IPS DF 6.9 (cell line): ENCODE measurements at regions not wholly inside any gene's neighbourhood (a gene's known extent, or its start where the extent isn't known, plus 50 kb on each side); places are given as distances from the start of the nearest gene placed in this dataset.

Experiments used
- DNase-seq: peaks from one replicate; pipeline ENCODE4 v3.0.0-alpha.2; 2013; ENCODE audit warnings: low read depth, low spot score
- H3K27ac ChIP-seq: one replicate; pipeline ENCODE4 v1.5.1; 2013; ENCODE audit warnings: low read length, control low read depth
- H3K27me3 ChIP-seq: 2 replicates; pipeline ENCODE4 v1.6.1; 2013; ENCODE audit warnings: mild to moderate bottlenecking, low read length; ENCODE audit not compliant: control insufficient read depth, insufficient read depth
- H3K36me3 ChIP-seq: 2 replicates; pipeline ENCODE4 v1.6.1; 2013; ENCODE audit warnings: low read length; ENCODE audit not compliant: control insufficient read depth, insufficient read depth
- H3K4me1 ChIP-seq: 2 replicates; pipeline ENCODE4 v1.6.1; 2013; ENCODE audit warnings: low read length; ENCODE audit not compliant: control insufficient read depth, insufficient read depth
- H3K4me3 ChIP-seq: 2 replicates; pipeline ENCODE4 v1.5.1; 2013; ENCODE audit warnings: mild to moderate bottlenecking, low read length
- H3K9me3 ChIP-seq: 2 replicates; pipeline ENCODE4 v1.6.1; 2013; ENCODE audit warnings: low read length, inconsistent platforms; ENCODE audit not compliant: control insufficient read depth, insufficient read depth
- WGBS: extraction: QIAGEN DNeasy Blood & Tissue Kit; methylation state at CpG from one replicate; pipeline ENCODE4 v1.1.7; 2013; ENCODE audit warnings: mixed read lengths, missing lambda C conversion rate; ENCODE audit not compliant: insufficient read length, insufficient coverage; 5-methylcytosine and 5-hydroxymethylcytosine counted together

- no peaks in the 10 kb centered on the region for H3K9me3 ChIP-seq
- no peaks in the 10 kb centered on the region for H3K4me1 ChIP-seq
- no peak for DNase-seq
- no peaks in the 10 kb centered on the region for H3K36me3 ChIP-seq
- no peak overlapping the region for H3K27ac ChIP-seq
- H3K4me3 ChIP-seq: no peak overlapping the region
- no peaks in the 10 kb centered on the region for H3K27me3 ChIP-seq
Measured at GRCh38 chr14:42187846-42188245, 581.2 kb downstream of the LRFN5 start.

- DNase-seq: no peak
- Histone ChIP-seq H3K4me1 (no peaks in the 10 kb centered on the region), H3K27ac (no peak overlapping the region), H3K4me3 (no peak overlapping the region), H3K36me3 (no peaks in the 10 kb centered on the region), H3K9me3 (no peaks in the 10 kb centered on the region), H3K27me3 (no peaks in the 10 kb centered on the region)
- WGBS: no CpG with 5 or more reads among the region's 2 CpGs
Measured at GRCh38 chr14:42185718-42186117, 579.0 kb downstream of the LRFN5 start.

GRCh38 chr14:42174357-42174756 lies 567.7 kb downstream of the LRFN5 start:
- no CpG with 5 or more reads among the region's 3 CpGs for WGBS
- Histone ChIP-seq H3K4me1 (no peaks in the 10 kb centered on the region), H3K4me3 (no peak overlapping the region), H3K27me3 (no peaks in the 10 kb centered on the region), H3K27ac (no peak overlapping the region), H3K36me3 (no peaks in the 10 kb centered on the region), H3K9me3 (0 out of 2 replicates have a peak, but pooled peaks cover 1% of the 10 kb centered on the region)
- no peak for DNase-seq

- Histone ChIP-seq H3K36me3 (no peaks in the 10 kb centered on the region), H3K27ac (no peak overlapping the region), H3K27me3 (no peaks in the 10 kb centered on the region), H3K9me3 (0 out of 2 replicates have a peak, but pooled peaks cover 1% of the 10 kb centered on the region), H3K4me1 (no peaks in the 10 kb centered on the region), H3K4me3 (no peak overlapping the region)
- no peak for DNase-seq
- no CpG with 5 or more reads among the region's 1 CpG for WGBS
Measured at GRCh38 chr14:42173206-42173605, 566.5 kb downstream of the LRFN5 start.

GRCh38 chr14:42172304-42172703 lies 565.6 kb downstream of the LRFN5 start:
- H3K4me3 ChIP-seq: no peak overlapping the region
- no peak for DNase-seq
- 0 out of 2 replicates have a peak, but pooled peaks cover 1% of the 10 kb centered on the region for H3K9me3 ChIP-seq
- no peak overlapping the region for H3K27ac ChIP-seq
- WGBS: no CpG with 5 or more reads among the region's 1 CpG
- H3K4me1 ChIP-seq: no peaks in the 10 kb centered on the region
- no peaks in the 10 kb centered on the region for H3K27me3 ChIP-seq
- H3K36me3 ChIP-seq: no peaks in the 10 kb centered on the region

GRCh38 chr14:42163136-42163535 lies 556.5 kb downstream of the LRFN5 start:
- Histone ChIP-seq H3K9me3 (no peaks in the 10 kb centered on the region), H3K36me3 (no peaks in the 10 kb centered on the region), H3K4me1 (no peaks in the 10 kb centered on the region), H3K4me3 (no peak overlapping the region), H3K27me3 (no peaks in the 10 kb centered on the region), H3K27ac (no peak overlapping the region)
- WGBS: no CpG with 5 or more reads among the region's 2 CpGs
- no peak for DNase-seq

GRCh38 chr14:42159138-42159537 lies 552.5 kb downstream of the LRFN5 start:
- Histone ChIP-seq H3K4me3 (no peak overlapping the region), H3K36me3 (no peaks in the 10 kb centered on the region), H3K27me3 (no peaks in the 10 kb centered on the region), H3K9me3 (no peaks in the 10 kb centered on the region), H3K27ac (no peak overlapping the region), H3K4me1 (no peaks in the 10 kb centered on the region)
- DNase-seq: no peak
- no CpG with 5 or more reads among the region's 2 CpGs for WGBS

GRCh38 chr14:42149609-42150261 lies 543.1 kb downstream of the LRFN5 start:
- Histone ChIP-seq H3K27me3 (no peaks in the 10 kb centered on the region), H3K4me1 (no peaks in the 10 kb centered on the region), H3K9me3 (no peaks in the 10 kb centered on the region), H3K27ac (no peak overlapping the region), H3K36me3 (no peaks in the 10 kb centered on the region), H3K4me3 (no peak overlapping the region)
- no CpG with 5 or more reads among the region's 1 CpG for WGBS
- no peak for DNase-seq

- no peaks in the 10 kb centered on the region for H3K9me3 ChIP-seq
- WGBS: no CpG with 5 or more reads among the region's 4 CpGs
- H3K4me1 ChIP-seq: no peaks in the 10 kb centered on the region
- H3K27ac ChIP-seq: no peak overlapping the region
- H3K4me3 ChIP-seq: no peak overlapping the region
- H3K27me3 ChIP-seq: no peaks in the 10 kb centered on the region
- no peaks in the 10 kb centered on the region for H3K36me3 ChIP-seq
- DNase-seq: no peak
Measured at GRCh38 chr14:42145766-42146165, 539.1 kb downstream of the LRFN5 start.

- WGBS: no CpG with 5 or more reads among the region's 2 CpGs
- H3K4me3 ChIP-seq: no peak overlapping the region
- H3K9me3 ChIP-seq: no peaks in the 10 kb centered on the region
- no peaks in the 10 kb centered on the region for H3K27me3 ChIP-seq
- no peaks in the 10 kb centered on the region for H3K4me1 ChIP-seq
- DNase-seq: no peak
- H3K27ac ChIP-seq: no peak overlapping the region
- H3K36me3 ChIP-seq: no peaks in the 10 kb centered on the region
Measured at GRCh38 chr14:42143114-42143513, 536.4 kb downstream of the LRFN5 start.

- no peak overlapping the region for H3K27ac ChIP-seq
- DNase-seq: no peak
- H3K4me1 ChIP-seq: no peaks in the 10 kb centered on the region
- H3K36me3 ChIP-seq: no peaks in the 10 kb centered on the region
- no peaks in the 10 kb centered on the region for H3K9me3 ChIP-seq
- no peak overlapping the region for H3K4me3 ChIP-seq
- H3K27me3 ChIP-seq: no peaks in the 10 kb centered on the region
- WGBS: 100% methylated on average over 1 of the region's 2 CpGs
Measured at GRCh38 chr14:42141328-42141727, 534.7 kb downstream of the LRFN5 start.
